Activated CD8-positive, alpha-beta T cell treated with anti-CD3 and anti-CD28 coated beads for 36 hours (primary cell): ENCODE measurements at regions not wholly inside any gene's neighbourhood (a gene's known extent, or its start where the extent isn't known, plus 50 kb on each side); places are given as distances from the start of the nearest gene placed in this dataset.
"Not testable (repeated sequence)": the region's sequence is repeated elsewhere in the genome, so short reads cannot be mapped to it uniquely, and the experiment has no call there.

ENCODE experiments used
- ATAC-seq: fragments of 200-7000 bp; cut with Tn5 transposase; one replicate; pipeline ENCODE4 v1.10.0; 2021; ENCODE audit warnings: mild to moderate bottlenecking, moderate library complexity
- CTCF ChIA-PET: fragments of 350-600 bp; sonication (Branson Sonifier 250); formaldehyde crosslinking; loops from one replicate; lab custom pipeline; 2021; ENCODE audit warnings: antibody characterized with exemption; lab: Charles Lee
- POLR2A ChIA-PET: fragments of 350-600 bp; sonication (Branson Sonifier 250); formaldehyde crosslinking; loops from one replicate; lab custom pipeline; 2021; ENCODE audit warnings: antibody characterized with exemption; lab: Charles Lee
- DNase-seq: peaks from one replicate; pipeline ENCODE4 v3.0.0-alpha.2; 2020
- H3K27ac Mint-ChIP-seq: one replicate; pipeline ENCODE4 v1.8.0; 2021; ENCODE audit warnings: mild to moderate bottlenecking, mixed read lengths
- H3K27me3 Mint-ChIP-seq: one replicate; pipeline ENCODE4 v1.8.0; 2021; ENCODE audit warnings: mixed read lengths
- H3K36me3 Mint-ChIP-seq: one replicate; pipeline ENCODE4 v1.8.0; 2021; ENCODE audit warnings: low read depth, mixed read lengths
- H3K4me1 Mint-ChIP-seq: one replicate; pipeline ENCODE4 v1.8.0; 2021; ENCODE audit warnings: low read depth, mixed read lengths
- H3K4me3 Mint-ChIP-seq: one replicate; pipeline ENCODE4 v1.8.0; 2021; ENCODE audit warnings: mild to moderate bottlenecking, moderate library complexity, mixed read lengths
- H3K9me3 Mint-ChIP-seq: one replicate; pipeline ENCODE4 v1.8.0; 2021; ENCODE audit warnings: mixed read lengths
- intact Hi-C: fragments of 100-400 bp; cut with micrococcal nuclease; formaldehyde crosslinking; loops from one replicate; pipeline ENCODE4 v1.10.0; 2022

DNA sequence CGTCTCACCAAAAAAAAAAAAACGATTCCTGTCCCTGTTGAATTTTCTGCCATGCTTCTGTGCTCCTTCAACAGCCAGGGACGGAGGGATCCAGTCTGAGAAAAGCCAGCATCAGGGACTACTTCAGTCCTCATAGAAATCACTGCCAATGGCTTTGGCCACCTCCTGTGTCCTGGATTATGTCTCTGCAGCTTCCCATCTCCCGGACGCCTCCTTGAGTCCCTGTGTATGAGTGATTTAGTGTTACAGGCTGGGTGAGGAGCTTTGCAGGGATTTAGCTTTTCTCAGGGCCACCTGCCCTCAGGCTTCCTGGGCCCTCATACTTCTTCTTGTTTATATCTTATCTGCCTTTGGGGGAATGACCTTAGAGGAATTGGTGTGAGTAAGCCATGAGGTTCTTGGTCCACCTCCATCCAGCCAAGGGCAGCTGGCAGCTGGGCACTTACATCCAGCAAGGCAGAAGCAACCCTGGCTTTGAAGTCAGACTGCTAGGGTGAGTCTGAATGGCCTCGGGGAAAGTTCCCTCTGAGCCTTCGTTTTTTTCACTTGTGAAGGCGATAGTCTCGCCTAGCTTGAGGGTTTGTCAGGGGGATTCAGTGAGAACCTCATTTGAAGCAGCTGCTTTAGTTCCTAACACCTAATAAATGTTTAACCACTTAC is 65.6 kb downstream of the NPIPB11 start:
- POLR2A ChIA-PET, ATAC-seq, H3K27me3 Mint-ChIP-seq, DNase-seq, H3K27ac Mint-ChIP-seq, H3K4me1 Mint-ChIP-seq, CTCF ChIA-PET, H3K9me3 Mint-ChIP-seq, H3K4me3 Mint-ChIP-seq, intact Hi-C loops, H3K36me3 Mint-ChIP-seq: not testable (repeated sequence)

DNA sequence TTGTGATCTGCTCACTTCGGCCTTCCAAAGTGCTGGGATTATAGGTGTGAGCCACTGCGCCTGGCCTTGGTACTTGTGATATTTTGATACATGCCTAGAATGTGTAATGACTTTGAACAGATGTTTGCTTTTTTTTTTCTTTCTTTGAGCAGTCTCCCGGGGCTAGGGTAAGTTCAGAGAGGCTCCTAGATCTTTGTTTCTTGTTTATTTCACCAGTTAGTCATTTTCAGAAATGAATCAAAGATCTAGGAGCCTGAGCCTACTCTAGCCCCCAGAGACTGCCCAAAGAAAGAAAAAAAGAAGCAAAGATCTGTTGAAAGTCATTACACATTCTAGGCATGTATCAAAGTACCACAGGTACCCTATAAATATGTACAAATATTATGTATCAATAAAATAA is 66.3 kb downstream of the NPIPB11 start:
- H3K27ac Mint-ChIP-seq, H3K9me3 Mint-ChIP-seq, DNase-seq, H3K27me3 Mint-ChIP-seq, POLR2A ChIA-PET, H3K4me3 Mint-ChIP-seq, ATAC-seq, CTCF ChIA-PET, intact Hi-C loops, H3K36me3 Mint-ChIP-seq, H3K4me1 Mint-ChIP-seq: not testable (repeated sequence)

DNA sequence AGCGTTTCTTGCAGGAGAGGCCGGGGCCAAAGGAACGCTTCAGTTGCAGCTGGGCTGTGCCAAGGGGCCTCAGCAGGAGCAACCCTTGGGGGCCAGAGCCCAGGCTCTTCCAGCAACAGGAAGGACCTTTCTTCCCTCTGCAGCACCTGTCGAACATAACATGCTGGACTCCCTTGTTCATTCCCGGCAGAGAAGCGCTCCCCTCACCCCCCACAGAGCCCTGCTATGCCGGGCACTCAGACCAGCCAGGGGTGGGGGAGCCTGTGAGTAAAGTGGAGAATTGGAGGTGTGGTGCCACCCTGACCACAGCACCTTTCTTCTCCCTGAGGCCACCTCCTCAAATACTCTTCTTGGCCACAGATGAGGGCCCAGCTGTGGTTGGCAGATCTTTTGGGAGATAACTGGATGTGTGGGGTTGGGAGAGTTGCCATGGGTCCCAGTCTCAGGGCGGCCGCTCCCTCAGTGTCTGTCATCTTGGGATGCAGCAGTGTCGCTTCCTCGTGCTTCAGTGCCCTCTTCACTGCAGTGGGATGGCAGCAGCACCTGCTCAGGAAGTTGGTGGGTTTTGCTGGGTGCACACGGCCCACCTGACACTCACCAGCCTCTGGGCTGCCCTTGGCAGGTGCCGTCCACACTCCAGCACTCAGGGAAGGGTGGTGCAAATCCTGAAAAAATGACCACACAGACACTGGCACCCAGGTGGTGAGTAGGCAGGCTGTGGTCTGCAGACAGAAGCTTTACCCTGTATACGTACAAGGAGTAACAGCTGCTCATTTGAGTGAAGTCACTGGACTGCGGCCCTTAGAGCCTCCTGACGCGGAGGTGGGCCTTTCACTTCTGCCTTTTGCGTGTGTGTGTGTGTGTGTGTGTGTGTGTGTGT is 67.5 kb downstream of the NPIPB11 start:
- CTCF ChIA-PET, H3K9me3 Mint-ChIP-seq, H3K27me3 Mint-ChIP-seq, intact Hi-C loops, H3K4me3 Mint-ChIP-seq, DNase-seq, H3K27ac Mint-ChIP-seq, H3K36me3 Mint-ChIP-seq, H3K4me1 Mint-ChIP-seq, POLR2A ChIA-PET: not testable (repeated sequence)
- ATAC-seq = peak; percentile 34

DNA sequence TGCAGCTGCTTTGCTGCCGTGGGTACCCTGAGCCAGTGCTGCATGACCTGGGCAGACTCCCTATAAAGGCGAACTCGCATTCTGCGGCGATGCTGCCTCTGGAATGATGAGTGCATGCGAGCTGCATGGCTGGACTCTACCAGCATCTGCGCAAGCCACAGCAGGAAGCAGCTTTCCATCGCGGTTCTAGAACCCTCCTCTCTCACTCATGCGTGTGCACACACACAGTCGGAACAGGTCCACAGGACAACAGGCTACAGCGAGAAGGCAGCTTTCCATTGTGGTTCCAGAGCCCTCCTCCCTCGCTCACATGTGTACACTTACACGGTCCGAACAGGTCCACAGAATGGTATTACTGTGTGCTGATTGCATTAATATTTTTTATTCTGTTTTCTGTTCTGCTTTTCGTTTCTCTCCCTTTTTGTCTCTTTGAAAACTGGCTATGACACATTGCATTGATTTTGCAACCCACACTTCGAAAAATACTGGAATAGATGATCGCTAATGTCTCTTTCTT is 69.1 kb downstream of the NPIPB11 start:
- POLR2A ChIA-PET, H3K27me3 Mint-ChIP-seq, CTCF ChIA-PET, intact Hi-C loops, H3K4me1 Mint-ChIP-seq, H3K27ac Mint-ChIP-seq, H3K4me3 Mint-ChIP-seq, DNase-seq, ATAC-seq, H3K9me3 Mint-ChIP-seq, H3K36me3 Mint-ChIP-seq: not testable (repeated sequence)

DNA sequence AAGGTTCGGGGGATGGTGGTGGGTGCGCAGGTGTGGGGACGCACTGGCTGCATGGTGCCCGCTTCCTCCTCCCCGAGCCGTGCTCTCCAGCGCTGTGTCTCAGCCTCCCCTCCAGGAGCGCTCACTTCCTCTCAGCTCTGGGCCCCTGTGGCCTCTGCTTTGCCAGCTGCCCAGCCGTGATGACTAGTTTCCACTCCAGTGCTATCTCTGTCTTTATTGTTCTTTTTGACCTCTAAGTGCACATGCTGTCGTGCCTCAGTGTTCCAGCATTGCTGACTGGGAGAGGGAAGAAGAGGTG is 71.0 kb downstream of the NPIPB11 start:
- H3K27ac Mint-ChIP-seq, POLR2A ChIA-PET, H3K9me3 Mint-ChIP-seq, H3K4me1 Mint-ChIP-seq, DNase-seq, intact Hi-C loops, H3K36me3 Mint-ChIP-seq, H3K4me3 Mint-ChIP-seq, H3K27me3 Mint-ChIP-seq, CTCF ChIA-PET: not testable (repeated sequence)
- ATAC-seq = peak; percentile 45

DNA sequence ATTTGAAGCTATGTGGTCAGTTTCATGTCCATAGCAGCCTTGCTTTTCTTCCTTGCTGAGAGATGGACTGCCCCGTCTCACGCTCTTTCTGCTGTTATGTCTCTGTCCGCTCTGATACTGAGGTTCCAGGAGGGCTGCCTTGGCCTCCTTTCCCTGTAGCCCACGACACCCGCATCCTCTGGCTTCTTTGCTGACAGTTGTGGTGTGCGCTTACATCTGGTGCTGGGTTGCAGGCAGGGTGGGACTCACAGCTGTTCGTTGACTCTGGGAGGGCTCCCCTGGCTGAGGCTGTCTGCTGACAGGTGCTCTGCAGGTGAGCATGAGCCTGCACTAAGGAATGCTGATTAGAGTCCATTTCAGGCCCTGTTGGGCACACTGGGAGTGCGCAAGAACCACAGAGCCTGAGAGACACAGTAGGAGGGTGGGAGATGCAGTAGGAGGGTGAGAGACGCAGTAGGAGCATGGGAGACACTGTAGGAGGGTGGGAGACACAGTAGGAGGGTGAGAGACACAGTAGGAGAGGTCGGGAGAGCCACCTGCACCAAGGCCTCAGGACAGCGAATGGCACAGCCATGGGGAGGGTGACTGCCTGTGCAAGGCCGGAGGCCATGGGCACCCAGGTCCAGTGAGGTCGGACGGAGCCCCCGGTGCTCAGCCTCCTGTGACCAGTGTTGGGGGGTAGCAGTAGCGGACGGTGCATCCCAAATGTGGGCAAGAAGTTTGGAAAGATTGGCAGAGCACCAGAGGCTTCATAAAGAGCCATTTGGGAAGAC is 71.5 kb downstream of the NPIPB11 start:
- H3K4me3 Mint-ChIP-seq, H3K27ac Mint-ChIP-seq, H3K36me3 Mint-ChIP-seq, POLR2A ChIA-PET, CTCF ChIA-PET, H3K9me3 Mint-ChIP-seq, DNase-seq, H3K4me1 Mint-ChIP-seq, intact Hi-C loops, H3K27me3 Mint-ChIP-seq, ATAC-seq: not testable (repeated sequence)

DNA sequence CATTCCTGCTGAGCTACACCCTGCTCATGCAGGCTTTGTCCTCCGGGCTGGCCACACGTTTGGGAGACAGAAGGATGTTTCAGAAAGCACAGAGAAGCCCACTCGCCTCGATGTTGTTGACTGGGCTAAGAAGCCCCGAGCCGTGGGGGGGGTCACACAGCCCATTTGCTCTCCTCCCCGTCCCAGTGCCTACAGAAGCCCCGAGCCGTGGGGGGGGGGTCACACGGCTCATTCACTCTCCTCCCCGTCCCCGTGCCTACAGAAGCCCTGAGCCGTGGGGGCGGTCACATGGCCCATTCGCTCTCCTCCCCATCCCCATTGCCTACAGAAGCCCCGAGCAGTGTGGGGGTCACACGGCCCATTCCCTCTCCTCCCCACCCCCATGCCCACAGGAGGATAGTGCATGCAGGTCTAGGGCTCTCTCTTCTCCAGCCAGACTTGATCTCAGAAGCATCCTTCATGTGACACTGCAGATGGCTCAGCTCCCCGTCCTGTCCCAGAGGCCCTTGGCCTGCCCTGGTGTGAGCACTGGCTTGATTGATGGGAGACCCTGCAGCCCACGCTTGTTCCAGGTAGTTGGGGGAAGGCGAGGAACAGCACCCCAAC is 72.9 kb downstream of the NPIPB11 start:
- DNase-seq, intact Hi-C loops, POLR2A ChIA-PET, H3K4me3 Mint-ChIP-seq, H3K9me3 Mint-ChIP-seq, CTCF ChIA-PET, H3K27me3 Mint-ChIP-seq, H3K36me3 Mint-ChIP-seq, ATAC-seq, H3K4me1 Mint-ChIP-seq, H3K27ac Mint-ChIP-seq: not testable (repeated sequence)

DNA sequence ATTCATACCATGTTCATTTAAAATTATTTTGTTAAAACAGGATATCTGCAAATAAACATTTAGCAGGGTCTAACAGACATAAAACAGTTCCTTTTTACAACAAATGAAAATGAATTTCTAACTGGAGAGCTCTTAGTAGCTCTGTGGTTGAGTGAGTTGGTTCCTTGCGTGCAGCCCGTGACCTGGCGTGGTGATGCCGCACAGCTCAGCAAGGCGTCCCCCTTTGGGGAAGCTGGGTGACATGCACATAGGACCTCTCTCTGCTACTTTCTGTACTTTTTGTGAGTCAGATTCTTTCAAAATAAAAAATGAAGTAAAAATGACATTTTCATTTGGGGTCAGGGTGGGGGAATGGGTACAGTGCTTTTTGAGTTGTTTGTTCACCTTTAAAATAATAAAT is 75.9 kb downstream of the NPIPB11 start:
- DNase-seq, H3K4me3 Mint-ChIP-seq, CTCF ChIA-PET: not testable (repeated sequence)

DNA sequence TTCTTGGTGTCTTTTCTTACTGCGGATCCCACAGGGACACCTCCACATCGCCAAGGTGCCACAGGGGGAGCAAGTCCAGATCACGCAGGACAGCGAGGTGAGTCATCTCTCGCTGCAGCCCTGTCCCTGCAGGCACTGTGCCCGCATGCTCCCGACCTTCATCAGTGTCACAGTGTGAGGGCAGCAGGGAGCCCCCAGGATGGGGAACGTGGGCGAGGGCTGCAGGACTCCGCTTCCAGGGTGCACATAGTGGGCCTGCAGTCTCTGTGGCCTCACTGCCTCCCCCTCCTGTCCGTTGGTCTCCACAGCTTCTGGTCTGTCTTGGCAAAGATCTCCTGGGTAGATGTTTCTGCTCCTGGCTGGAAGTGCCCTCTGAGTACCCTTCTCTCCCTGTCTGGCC is 78.0 kb downstream of the NPIPB11 start:
- H3K27ac Mint-ChIP-seq, H3K4me3 Mint-ChIP-seq, H3K36me3 Mint-ChIP-seq, DNase-seq, ATAC-seq, intact Hi-C loops, H3K4me1 Mint-ChIP-seq, H3K27me3 Mint-ChIP-seq, H3K9me3 Mint-ChIP-seq, POLR2A ChIA-PET, CTCF ChIA-PET: not testable (repeated sequence)

More for the DNA sequence above, 75.9 kb downstream of the NPIPB11 start:
- H3K4me1 Mint-ChIP-seq, H3K36me3 Mint-ChIP-seq, intact Hi-C loops, H3K9me3 Mint-ChIP-seq, H3K27me3 Mint-ChIP-seq, ATAC-seq, H3K27ac Mint-ChIP-seq, POLR2A ChIA-PET: not testable (repeated sequence)

DNA sequence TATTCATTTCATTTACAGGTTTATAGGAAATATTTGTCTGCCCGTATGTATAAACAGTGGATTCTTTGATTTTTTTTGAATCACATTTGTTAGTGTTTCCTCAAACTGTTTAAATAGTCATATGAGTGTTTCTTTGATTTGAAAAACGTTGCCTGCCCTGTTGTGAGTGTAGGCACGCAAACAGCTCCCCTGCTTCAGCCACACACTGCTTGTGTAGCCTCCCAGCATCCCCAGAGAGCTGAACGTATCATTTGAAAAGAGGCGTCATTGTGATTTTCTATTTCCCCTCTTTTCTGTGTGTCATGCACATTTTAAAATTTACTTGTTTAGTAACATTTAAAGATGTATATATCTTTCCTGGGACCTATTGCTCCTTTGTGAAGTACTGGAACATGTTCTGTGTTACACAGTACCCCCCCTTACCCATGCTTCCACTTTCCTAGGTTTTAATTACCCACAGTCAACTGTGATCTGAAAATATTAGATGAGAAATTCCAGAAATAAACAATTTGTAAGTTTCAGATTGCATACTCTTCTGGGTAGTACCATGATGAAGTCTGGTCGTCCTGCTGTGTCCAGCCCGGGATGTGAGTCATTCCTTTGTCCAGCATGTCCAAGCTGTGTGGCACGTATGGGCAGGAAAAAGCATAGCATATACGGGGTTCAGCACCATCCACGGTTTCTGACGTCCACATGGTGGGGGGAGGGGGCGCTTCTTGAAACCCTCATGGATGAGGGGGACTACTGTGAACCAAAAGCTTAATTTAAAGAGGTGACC is 78.7 kb downstream of the NPIPB11 start:
- H3K27me3 Mint-ChIP-seq, H3K27ac Mint-ChIP-seq, POLR2A ChIA-PET, H3K4me1 Mint-ChIP-seq, intact Hi-C loops, DNase-seq, H3K9me3 Mint-ChIP-seq, H3K36me3 Mint-ChIP-seq, H3K4me3 Mint-ChIP-seq, CTCF ChIA-PET, ATAC-seq: not testable (repeated sequence)
